Ectodermal cell (in vitro differentiated cells): ENCODE measurements at regions not wholly inside any gene's neighbourhood (a gene's known extent, or its start where the extent isn't known, plus 50 kb on each side); places are given as distances from the start of the nearest gene placed in this dataset.

ENCODE experiments used
- H3K27ac ChIP-seq: 2 replicates; pipeline ENCODE4 v1.7.0; 2013; ENCODE audit warnings: mild to moderate bottlenecking, low read depth, low read length; ENCODE audit not compliant: insufficient read depth, poor library complexity, severe bottlenecking
- H3K27me3 ChIP-seq: 2 replicates; pipeline ENCODE4 v1.7.0; 2013; ENCODE audit warnings: mild to moderate bottlenecking, low read length; ENCODE audit not compliant: insufficient read depth, control insufficient read depth, poor library complexity, severe bottlenecking
- H3K36me3 ChIP-seq: one replicate; pipeline ENCODE4 v1.7.0; 2013; ENCODE audit warnings: low read length; ENCODE audit not compliant: control insufficient read depth, insufficient read depth
- H3K4me1 ChIP-seq: one replicate; pipeline ENCODE4 v1.7.0; 2013; ENCODE audit warnings: low read length; ENCODE audit not compliant: control insufficient read depth, insufficient read depth
- H3K4me3 ChIP-seq: 2 replicates; pipeline ENCODE4 v1.7.0; 2013; ENCODE audit warnings: low read depth, low read length, control low read depth; ENCODE audit not compliant: insufficient read depth
- H3K9me3 ChIP-seq: 2 replicates; pipeline ENCODE4 v1.7.0; 2013; ENCODE audit warnings: mild to moderate bottlenecking, low read length, moderate library complexity; ENCODE audit not compliant: control insufficient read depth
- WGBS, 2 experiments: methylation state at CpG; one replicate each; pipeline ENCODE4 v1.1.7; 2013; ENCODE audit warnings: missing lambda C conversion rate in 2 of 2; 5-methylcytosine and 5-hydroxymethylcytosine counted together

DNA sequence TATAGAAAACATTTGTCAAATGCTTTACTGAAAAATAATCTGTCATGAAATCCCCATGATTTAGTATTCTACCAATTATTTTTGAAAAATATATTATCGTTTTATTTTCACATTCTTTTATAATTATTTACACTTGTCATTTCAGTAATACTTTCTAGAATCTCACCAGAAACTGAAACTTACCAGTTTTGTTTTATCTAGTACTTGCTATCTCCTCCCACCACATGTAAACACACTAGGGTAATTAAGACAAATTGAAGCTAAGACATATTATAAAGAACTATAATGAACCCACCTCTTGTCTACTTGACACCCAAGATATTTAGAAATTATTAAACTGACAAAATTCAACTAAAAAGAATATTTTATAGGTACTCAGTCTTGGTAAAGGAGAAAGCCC is 51.5 kb upstream of the GRM3 start:
- H3K27me3 ChIP-seq, result no peaks in the 10 kb centered on the region
- no CpG with 5 or more reads among the region's 1 CpG for WGBS, 2 experiments
- no peak overlapping the region for H3K4me3 ChIP-seq
- no peaks in the 10 kb centered on the region for H3K9me3 ChIP-seq
- H3K4me1 ChIP-seq, result no peaks in the 10 kb centered on the region
- no peak overlapping the region for H3K27ac ChIP-seq
- H3K36me3 ChIP-seq, result no peaks in the 10 kb centered on the region

DNA sequence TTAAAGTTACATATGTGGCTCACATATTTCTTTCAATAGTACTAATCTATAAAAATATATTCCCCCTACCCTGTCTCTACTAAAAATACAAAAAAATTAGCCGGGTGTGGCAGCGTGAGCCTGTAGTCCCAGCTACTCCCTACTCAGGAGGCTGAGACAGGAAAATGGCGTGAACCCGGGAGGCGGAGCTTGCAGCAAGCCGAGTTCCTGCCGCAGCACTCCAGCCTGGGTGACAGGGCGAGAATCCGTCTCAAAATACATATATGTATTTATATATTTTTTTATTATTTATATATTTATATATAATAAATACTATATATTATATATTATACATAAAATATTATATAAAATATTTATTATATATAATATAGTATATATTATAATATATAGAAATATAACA is 69.7 kb upstream of the GRM3 start:
- no peaks in the 10 kb centered on the region for H3K4me1 ChIP-seq
- no peak overlapping the region for H3K4me3 ChIP-seq
- WGBS, 2 experiments, result 82 to 90% methylated on average over 5 to 6 of the region's 9 CpGs
- no peaks in the 10 kb centered on the region for H3K27me3 ChIP-seq
- H3K9me3 ChIP-seq, result no peaks in the 10 kb centered on the region
- no peak overlapping the region for H3K27ac ChIP-seq
- no peaks in the 10 kb centered on the region for H3K36me3 ChIP-seq

GRCh38 chr7:86558680-86559501 is 84.8 kb upstream of the GRM3 start:
- no peak overlapping the region for H3K4me3 ChIP-seq
- no peaks in the 10 kb centered on the region for H3K27me3 ChIP-seq
- no peaks in the 10 kb centered on the region for H3K9me3 ChIP-seq
- WGBS, 2 experiments, result 82 to 86% methylated on average over 5 to 8 of the region's 8 CpGs
- H3K4me1 ChIP-seq, result no peaks in the 10 kb centered on the region
- H3K27ac ChIP-seq, result no peak overlapping the region
- no peaks in the 10 kb centered on the region for H3K36me3 ChIP-seq

- Histone ChIP-seq H3K4me1 (no peaks in the 10 kb centered on the region), H3K27ac (no peak overlapping the region), H3K36me3 (no peaks in the 10 kb centered on the region), H3K27me3 (no peaks in the 10 kb centered on the region), H3K9me3 (no peaks in the 10 kb centered on the region), H3K4me3 (no peak overlapping the region)
- 93 to 94% methylated on average over 5 of the region's 5 CpGs for WGBS, 2 experiments
Measured at GRCh38 chr7:86534641-86535040, 109.1 kb upstream of the GRM3 start.

GRCh38 chr7:86504229-86504628 is 139.5 kb upstream of the GRM3 start:
- no peaks in the 10 kb centered on the region for H3K36me3 ChIP-seq
- no peaks in the 10 kb centered on the region for H3K4me1 ChIP-seq
- H3K27me3 ChIP-seq, result no peaks in the 10 kb centered on the region
- no peak overlapping the region for H3K4me3 ChIP-seq
- 89 to 94% methylated on average over 1 of the region's 1 CpG for WGBS, 2 experiments
- H3K27ac ChIP-seq, result no peak overlapping the region
- no peaks in the 10 kb centered on the region for H3K9me3 ChIP-seq

GRCh38 chr7:86499986-86500385 is 143.7 kb upstream of the GRM3 start:
- Histone ChIP-seq H3K4me3 (no peak overlapping the region), H3K27ac (no peak overlapping the region), H3K36me3 (no peaks in the 10 kb centered on the region), H3K27me3 (no peaks in the 10 kb centered on the region), H3K9me3 (no peaks in the 10 kb centered on the region), H3K4me1 (no peaks in the 10 kb centered on the region)
- WGBS, 2 experiments, result no CpG with 5 or more reads among the region's 1 CpG

- H3K27me3 ChIP-seq, result no peaks in the 10 kb centered on the region
- no peaks in the 10 kb centered on the region for H3K4me1 ChIP-seq
- no peak overlapping the region for H3K27ac ChIP-seq
- H3K36me3 ChIP-seq, result no peaks in the 10 kb centered on the region
- no peak overlapping the region for H3K4me3 ChIP-seq
- no peaks in the 10 kb centered on the region for H3K9me3 ChIP-seq
- 82 to 91% methylated on average over 3 of the region's 3 CpGs for WGBS, 2 experiments
Measured at GRCh38 chr7:86485827-86486226, 157.9 kb upstream of the GRM3 start.

DNA sequence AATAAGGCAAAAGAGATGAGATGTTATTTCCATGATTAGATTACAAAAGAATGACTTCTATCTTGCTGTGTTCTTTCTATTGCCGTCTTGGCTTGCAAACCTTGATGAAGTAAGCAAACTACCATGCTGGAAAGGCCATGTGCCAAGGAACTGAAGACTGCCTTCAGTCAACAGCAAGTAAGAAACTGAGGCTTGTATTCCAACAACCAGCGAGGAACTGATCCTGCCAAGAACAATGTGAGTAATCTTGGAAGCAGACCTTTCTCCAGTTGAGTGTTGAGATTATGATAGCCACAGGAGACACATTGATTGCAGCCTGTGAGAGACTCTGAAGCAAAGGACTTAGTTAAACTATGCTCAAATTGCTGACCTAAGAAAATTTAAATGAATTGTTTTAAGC is 164.6 kb upstream of the GRM3 start:
- H3K4me1 ChIP-seq, result no peaks in the 10 kb centered on the region
- H3K4me3 ChIP-seq, result no peak overlapping the region
- WGBS, 2 experiments, result 66 to 69% methylated on average over 2 of the region's 2 CpGs
- H3K27ac ChIP-seq, result no peak overlapping the region
- H3K9me3 ChIP-seq, result no peaks in the 10 kb centered on the region
- no peaks in the 10 kb centered on the region for H3K27me3 ChIP-seq
- H3K36me3 ChIP-seq, result no peaks in the 10 kb centered on the region

- Histone ChIP-seq H3K36me3 (no peaks in the 10 kb centered on the region), H3K4me1 (no peaks in the 10 kb centered on the region), H3K9me3 (no peaks in the 10 kb centered on the region), H3K4me3 (no peak overlapping the region), H3K27ac (no peak overlapping the region), H3K27me3 (no peaks in the 10 kb centered on the region)
- 86 to 89% methylated on average over 1 of the region's 2 CpGs for WGBS, 2 experiments
Measured at GRCh38 chr7:86477343-86477935, 166.3 kb upstream of the GRM3 start.

DNA sequence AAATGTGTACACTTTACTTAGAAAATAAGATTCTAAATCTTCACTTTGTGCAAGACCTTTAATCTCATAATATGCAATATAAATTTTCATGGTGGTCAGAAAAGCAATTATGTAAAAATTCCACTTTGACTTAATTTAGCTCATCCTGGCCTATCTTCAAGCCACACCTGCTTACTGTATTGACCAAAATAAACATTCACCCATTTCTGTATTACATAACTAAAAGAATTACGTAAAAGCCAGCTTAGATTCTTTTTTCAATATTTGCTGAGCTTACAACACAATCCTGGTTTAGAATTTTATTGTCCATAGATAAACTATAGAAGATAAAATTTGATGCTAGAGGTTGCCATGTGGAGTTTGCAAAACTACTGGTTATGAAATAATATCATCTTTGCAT is 172.9 kb upstream of the GRM3 start:
- 100% methylated on average over 1 of the region's 1 CpG; no CpG with 5 or more reads in 1 of the 2 experiments for WGBS, 2 experiments
- Histone ChIP-seq H3K4me1 (no peaks in the 10 kb centered on the region), H3K9me3 (no peaks in the 10 kb centered on the region), H3K27me3 (no peaks in the 10 kb centered on the region), H3K36me3 (no peaks in the 10 kb centered on the region), H3K27ac (no peak overlapping the region), H3K4me3 (no peak overlapping the region)
